ENCODE measurements at regions not wholly inside any gene's neighbourhood (a gene's known extent, or its start where the extent isn't known, plus 50 kb on each side); places are given as distances from the start of the nearest gene placed in this dataset.

- ChIA-PET POLR2A (no interaction called here), CTCF (no interaction called here)
- TF ChIP-seq CTCF (IDR thresholded peaks at IDR 0.05) (no peak), POLR2AphosphoS5 (IDR thresholded peaks at IDR 0.05; ENCODE audit: low read depth, low read length) (no peak), SIN3A (IDR thresholded peaks at IDR 0.05; ENCODE audit: borderline replicate concordance, insufficient read depth, low read depth, low read length) (no peak), TCF7L2 (IDR thresholded peaks at IDR 0.05; ENCODE audit: low read depth, low read length) (no peak), REST (IDR thresholded peaks at IDR 0.05; ENCODE audit: insufficient read depth in 1 of 2, low read depth in 2 of 2, low read length in 1 of 2) (no peak)
- intact Hi-C loops (cut with micrococcal nuclease; ENCODE audit: unreplicated experiment), result no loop called here
- Histone ChIP-seq H3K27ac (ENCODE audit: low read length) (no peak overlapping the region), H3K36me3 (ENCODE audit: control insufficient read depth, insufficient read depth, low read length) (no peaks in the 10 kb centered on the region), H3K9me3 (ENCODE audit: control insufficient read depth, insufficient read depth, low read depth, low read length) (no peaks in the 10 kb centered on the region), H3K4me1 (ENCODE audit: control insufficient read depth, insufficient read depth, low read length) (no peaks in the 10 kb centered on the region), H3K4me3 (ENCODE audit: low read depth in 2 of 2, low read length in 2 of 2) (no peak overlapping the region), H3K27me3 (ENCODE audit: control insufficient read depth, insufficient read depth, low read length) (no peaks in the 10 kb centered on the region)
- in situ Hi-C loops (cut with HindIII; ENCODE audit: low pct_unique_long_range_greater_than_20kb, low sequenced_read_pairs), result no loop called here
- ATAC-seq, result no peak
- no peak for DNase-seq (ENCODE audit: low read depth, low spot score)
- no TSS peak for BruUV-seq (replicated peaks)
Measured at GRCh38 chr1:229002037-229002436, 266.8 kb downstream of the RHOU start.

GRCh38 chr1:229002451-229002960 lies 267.2 kb downstream of the RHOU start:
- no peaks in the 10 kb centered on the region for H3K4me1 ChIP-seq (ENCODE audit: control insufficient read depth, insufficient read depth, low read length)
- no peaks in the 10 kb centered on the region for H3K36me3 ChIP-seq (ENCODE audit: control insufficient read depth, insufficient read depth, low read length)
- CTCF ChIA-PET, result no interaction called here
- H3K27ac ChIP-seq (ENCODE audit: low read length), result no peak overlapping the region
- no peak for ATAC-seq
- POLR2A ChIA-PET, result interaction anchor here (0.5 kb wide), 1 partner anchor 298 kb away, joined by 4 read pairs; no protein-coding TSS in a partner anchor
- intact Hi-C loops (cut with micrococcal nuclease; ENCODE audit: unreplicated experiment) (no loop called here), in situ Hi-C loops (cut with HindIII; ENCODE audit: low pct_unique_long_range_greater_than_20kb, low sequenced_read_pairs) (no loop called here)
- no peak for DNase-seq (ENCODE audit: low read depth, low spot score)
- H3K9me3 ChIP-seq (ENCODE audit: control insufficient read depth, insufficient read depth, low read depth, low read length), result no peaks in the 10 kb centered on the region
- no TSS peak for BruUV-seq (replicated peaks)
- TF ChIP-seq REST (IDR thresholded peaks at IDR 0.05; ENCODE audit: insufficient read depth in 1 of 2, low read depth in 2 of 2, low read length in 1 of 2), result no peak
- no peak for TF ChIP-seq SIN3A (IDR thresholded peaks at IDR 0.05; ENCODE audit: borderline replicate concordance, insufficient read depth, low read depth, low read length)
- TF ChIP-seq TCF7L2 (IDR thresholded peaks at IDR 0.05; ENCODE audit: low read depth, low read length), result no peak
- TF ChIP-seq CTCF (IDR thresholded peaks at IDR 0.05), result no peak
- TF ChIP-seq POLR2AphosphoS5 (IDR thresholded peaks at IDR 0.05; ENCODE audit: low read depth, low read length), result no peak
- no peaks in the 10 kb centered on the region for H3K27me3 ChIP-seq (ENCODE audit: control insufficient read depth, insufficient read depth, low read length)
- H3K4me3 ChIP-seq (ENCODE audit: low read depth in 2 of 2, low read length in 2 of 2), result no peak overlapping the region

Data from Panc1 (cell line).